Right lobe of liver (tissue), 6 donors: ENCODE measurements at regions not wholly inside any gene's neighbourhood (a gene's known extent, or its start where the extent isn't known, plus 50 kb on each side); places are given as distances from the start of the nearest gene placed in this dataset.

Experiments
- ATAC-seq, 4 donors: fragments of 200-7000 bp; cut with Tn5 transposase; one replicate each; pipeline ENCODE4 v1.9.1; 2020; ENCODE audit warnings: mild to moderate bottlenecking in 4 of 4, moderate library complexity in 4 of 4
- DNase-seq, 3 donors: peaks; one replicate each; pipeline ENCODE4 v3.0.0-alpha.2; 2020
- H3K27ac ChIP-seq, 3 donors: fragments of 200-600 bp; one replicate each; pipeline ENCODE4 v1.8.0; 2022
- H3K27me3 ChIP-seq, 2 donors: fragments of 200-600 bp; one replicate each; pipeline ENCODE4 v1.8.0; 2022
- H3K36me3 ChIP-seq, 4 donors: fragments of 200-600 bp; sonication (generic) in 1 of 4; one replicate each; pipeline versions ENCODE4 v1.5.1 to v1.8.0; 2017 to 2022; ENCODE audit warnings: control low read depth in 1 of 4
- H3K4me1 ChIP-seq, 4 donors: fragments of 200-600 bp; sonication (generic) in 1 of 4; one replicate each; pipeline versions ENCODE4 v1.5.1 to v1.8.0; 2017 to 2022; ENCODE audit warnings: control low read depth in 1 of 4
- H3K4me3 ChIP-seq, 3 donors: fragments of 200-600 bp; one replicate each; pipeline ENCODE4 v1.8.0; 2022
- H3K9me3 ChIP-seq, 4 donors: fragments of 200-600 bp; sonication (generic) in 1 of 4; one replicate each; pipeline versions ENCODE4 v1.5.1 to v1.8.0; 2017 to 2022; ENCODE audit warnings: control low read depth in 1 of 4
- POLR2A ChIP-seq: fragments of 450-650 bp; IDR thresholded peaks from one replicate; pipeline ENCODE4 v1.6.1; 2017; ENCODE audit warnings: antibody characterized with exemption, mild to moderate bottlenecking
- WGBS: methylation state at CpG from one replicate; pipeline ENCODE4 v1.1.6; 2018; ENCODE audit warnings: low coverage, low lambda C conversion rate; ENCODE audit not compliant: insufficient coverage; ENCODE audit errors: missing lambda C conversion rate; 5-methylcytosine and 5-hydroxymethylcytosine counted together
- intact Hi-C, 2 donors: fragments of 100-400 bp; cut with DNase I; formaldehyde crosslinking; loops; one replicate each; pipeline versions ENCODE4 v1.11.2 to v1.14.1; 2022
- TF ChIP-seq, protein P1 (sequence below), 4 donors: fragments of 200-600 bp in 3 of 4; fragments of 450-650 bp in 1 of 4; IDR thresholded peaks; one replicate each; pipeline versions ENCODE4 v1.5.1 to v1.8.0; 2016 to 2022; ENCODE audit warnings: antibody characterized with exemption in 4 of 4, mild to moderate bottlenecking in 2 of 4
- donor health status: DM: no; HTN: yes; CAD: no.
- donor health status: DM: no; HTN: no; CAD: no.
- donor health status: DM: no; HTN: no; CAD: no.
- donor health status: DM: no; HTN: yes; CAD: no.
- donor health status: DM: no; HTN: yes; CAD: no.

DNA sequence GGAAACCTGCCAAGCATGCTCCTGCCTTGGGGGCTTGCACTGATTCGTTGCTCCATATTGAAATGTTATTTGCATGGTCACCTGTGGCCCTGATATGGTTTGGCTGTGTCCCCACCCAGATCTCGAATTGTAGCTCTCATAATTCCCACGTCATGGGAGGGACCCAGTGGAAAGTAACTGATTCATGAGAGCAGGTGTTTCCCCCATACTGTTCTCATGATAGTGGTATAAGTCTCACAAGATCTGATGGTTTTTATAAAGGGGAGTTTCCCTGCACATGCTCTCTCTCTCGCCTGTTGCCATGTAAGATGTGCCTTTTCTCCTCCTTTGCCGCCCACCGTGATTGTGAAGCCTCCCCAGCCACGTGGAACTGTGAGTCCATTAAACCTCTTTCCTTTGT lies 402.4 kb downstream of the ETS1 start:
- Histone ChIP-seq H3K27me3 (no peaks in the 10 kb centered on the region), H3K9me3 (no peaks in the 10 kb centered on the region), H3K4me1 (no peaks in the 10 kb centered on the region), H3K4me3 (no peak overlapping the region), H3K27ac (no peak overlapping the region), H3K36me3 (no peaks in the 10 kb centered on the region)
- 64% methylated on average over 6 of the region's 7 CpGs for WGBS
- TF ChIP-seq, protein P1, sequence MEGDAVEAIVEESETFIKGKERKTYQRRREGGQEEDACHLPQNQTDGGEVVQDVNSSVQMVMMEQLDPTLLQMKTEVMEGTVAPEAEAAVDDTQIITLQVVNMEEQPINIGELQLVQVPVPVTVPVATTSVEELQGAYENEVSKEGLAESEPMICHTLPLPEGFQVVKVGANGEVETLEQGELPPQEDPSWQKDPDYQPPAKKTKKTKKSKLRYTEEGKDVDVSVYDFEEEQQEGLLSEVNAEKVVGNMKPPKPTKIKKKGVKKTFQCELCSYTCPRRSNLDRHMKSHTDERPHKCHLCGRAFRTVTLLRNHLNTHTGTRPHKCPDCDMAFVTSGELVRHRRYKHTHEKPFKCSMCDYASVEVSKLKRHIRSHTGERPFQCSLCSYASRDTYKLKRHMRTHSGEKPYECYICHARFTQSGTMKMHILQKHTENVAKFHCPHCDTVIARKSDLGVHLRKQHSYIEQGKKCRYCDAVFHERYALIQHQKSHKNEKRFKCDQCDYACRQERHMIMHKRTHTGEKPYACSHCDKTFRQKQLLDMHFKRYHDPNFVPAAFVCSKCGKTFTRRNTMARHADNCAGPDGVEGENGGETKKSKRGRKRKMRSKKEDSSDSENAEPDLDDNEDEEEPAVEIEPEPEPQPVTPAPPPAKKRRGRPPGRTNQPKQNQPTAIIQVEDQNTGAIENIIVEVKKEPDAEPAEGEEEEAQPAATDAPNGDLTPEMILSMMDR (IDR thresholded peaks at IDR 0.05): no peak
- no peak for TF ChIP-seq POLR2A
- intact Hi-C loops: loop anchor here in 1 of 2 donors (10.0 kb wide), 1 partner anchor 100 kb away; no protein-coding TSS in a partner anchor
- ATAC-seq (no peak), DNase-seq (no peak)

DNA sequence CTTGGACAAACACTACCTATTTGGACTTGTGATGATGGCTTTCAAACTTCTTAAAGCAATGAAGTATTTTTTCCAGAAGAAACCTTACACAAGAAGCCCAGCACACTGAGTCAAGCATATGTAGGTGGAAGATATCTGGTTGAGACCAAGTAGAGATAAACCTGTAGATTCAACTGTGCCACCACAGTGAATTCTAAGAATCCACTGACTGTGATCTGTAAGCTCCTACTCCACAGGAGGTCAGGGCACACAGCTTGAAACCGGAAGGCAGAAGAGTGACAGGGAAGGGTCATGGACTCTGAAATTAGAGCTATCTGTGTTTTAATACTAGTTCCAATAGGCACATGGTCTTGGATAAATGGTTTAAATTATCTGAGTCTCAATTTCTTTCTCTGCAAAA lies 404.5 kb downstream of the ETS1 start:
- H3K27me3 ChIP-seq: no peaks in the 10 kb centered on the region
- intact Hi-C loops: loop anchor here in 1 of 2 donors (10.0 kb wide), 1 partner anchor 102 kb away; no protein-coding TSS in a partner anchor
- H3K4me1 ChIP-seq: no peaks in the 10 kb centered on the region
- DNase-seq (no peak), ATAC-seq (no peak)
- no peak overlapping the region for H3K4me3 ChIP-seq
- TF ChIP-seq, protein P1 (IDR thresholded peaks at IDR 0.05): no peak
- TF ChIP-seq POLR2A: no peak
- H3K27ac ChIP-seq: no peak overlapping the region
- no peaks in the 10 kb centered on the region for H3K36me3 ChIP-seq
- H3K9me3 ChIP-seq: no peaks in the 10 kb centered on the region
- 67% methylated on average over 1 of the region's 1 CpG for WGBS

DNA sequence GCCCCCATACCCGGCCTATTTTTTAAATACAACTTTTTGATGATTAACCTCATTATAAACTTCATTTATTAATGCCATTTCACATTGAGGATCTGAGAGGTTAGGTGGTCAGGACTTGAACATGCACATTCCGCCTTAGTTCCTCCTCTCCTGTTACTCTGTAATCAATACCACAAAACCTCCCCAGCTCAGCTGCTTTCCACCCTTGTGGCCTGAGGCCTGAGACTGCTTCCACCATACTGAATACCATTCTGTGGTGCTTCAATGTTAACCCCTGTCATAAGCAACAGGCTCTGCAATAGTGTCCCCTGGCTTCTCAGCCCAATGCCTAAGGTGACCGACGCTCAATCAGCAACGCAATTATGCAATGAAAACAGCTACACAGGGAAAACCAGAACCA lies 405.4 kb downstream of the ETS1 start:
- no peaks in the 10 kb centered on the region for H3K4me1 ChIP-seq

DNA sequence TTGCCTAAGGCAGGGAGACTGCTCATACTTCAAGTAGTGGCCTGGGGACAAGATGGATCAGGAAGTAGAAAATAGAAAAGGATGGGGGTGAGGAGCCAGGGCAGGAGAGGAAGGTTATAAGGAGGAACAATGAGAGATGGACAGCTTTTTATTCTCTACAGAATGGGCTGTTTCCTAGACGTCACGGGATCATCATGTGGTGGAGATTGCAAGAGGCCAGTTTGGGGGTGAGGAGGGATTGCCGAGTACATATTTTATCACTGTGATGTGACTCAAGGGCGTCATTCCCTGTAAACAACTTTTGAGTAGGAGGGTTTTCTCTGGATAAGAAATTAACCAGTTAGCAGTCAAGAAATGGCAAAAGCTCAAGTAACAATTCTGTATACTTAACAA lies 406.3 kb downstream of the ETS1 start:
- H3K36me3 ChIP-seq: no peaks in the 10 kb centered on the region
- no peak for TF ChIP-seq POLR2A
- TF ChIP-seq, protein P1 (IDR thresholded peaks at IDR 0.05): no peak
- H3K27me3 ChIP-seq: no peaks in the 10 kb centered on the region
- H3K4me3 ChIP-seq: no peak overlapping the region
- ATAC-seq: peak in 1 of 4 donors; percentile 22
- 62% methylated on average over 4 of the region's 4 CpGs for WGBS
- H3K27ac ChIP-seq: no peak overlapping the region
- no peak for DNase-seq
- no peaks in the 10 kb centered on the region for H3K9me3 ChIP-seq
- intact Hi-C loops: loop anchor here in 1 of 2 donors (10.0 kb wide), 1 partner anchor 104 kb away; no protein-coding TSS in a partner anchor
- H3K4me1 ChIP-seq: no peaks in the 10 kb centered on the region

More for the DNA sequence above, 405.4 kb downstream of the ETS1 start:
- Histone ChIP-seq H3K9me3 (no peaks in the 10 kb centered on the region), H3K27me3 (no peaks in the 10 kb centered on the region), H3K4me3 (no peak overlapping the region), H3K36me3 (no peaks in the 10 kb centered on the region), H3K27ac (no peak overlapping the region)
- ATAC-seq (no peak), DNase-seq (no peak)
- intact Hi-C loops: loop anchor here in 1 of 2 donors (10.0 kb wide), 1 partner anchor 103 kb away; no protein-coding TSS in a partner anchor
- 84% methylated on average over 4 of the region's 5 CpGs for WGBS
- TF ChIP-seq, protein P1 (IDR thresholded peaks at IDR 0.05): no peak
- no peak for TF ChIP-seq POLR2A
